RWPE2 (cell line): ENCODE measurements at regions not wholly inside any gene's neighbourhood (a gene's known extent, or its start where the extent isn't known, plus 50 kb on each side); places are given as distances from the start of the nearest gene placed in this dataset.
"Not testable (repeated sequence)": the region's sequence is repeated elsewhere in the genome, so short reads cannot be mapped to it uniquely, and the experiment has no call there.

ENCODE experiments used
- ATAC-seq: fragments of 200-7000 bp; cut with Tn5 transposase; 3 replicates; pipeline ENCODE4 v1.9.1; 2021; ENCODE audit warnings: low read depth
- DNase-seq: peaks from one replicate; pipeline ENCODE4 v3.0.0-alpha.2; 2020; ENCODE audit warnings: low spot score
- H3K27ac ChIP-seq: fragments of 450-650 bp; 2 replicates; pipeline ENCODE4 v1.5.1; 2017; ENCODE audit warnings: mild to moderate bottlenecking; ENCODE audit not compliant: poor library complexity, severe bottlenecking
- H3K27me3 ChIP-seq: fragments of 250-450 bp; sonication (Bioruptor Pico); 2 replicates; pipeline ENCODE4 v1.5.1; 2021; ENCODE audit warnings: mild to moderate bottlenecking, moderate library complexity; ENCODE audit not compliant: insufficient read depth, poor library complexity, severe bottlenecking
- H3K36me3 ChIP-seq: fragments of 250-450 bp; sonication (Bioruptor Pico); 2 replicates; pipeline ENCODE4 v1.5.1; 2020; ENCODE audit warnings: low read depth, mild to moderate bottlenecking, moderate library complexity
- H3K4me1 ChIP-seq: fragments of 250-450 bp; sonication (Bioruptor Pico); 2 replicates; pipeline ENCODE4 v1.5.1; 2021; ENCODE audit warnings: mild to moderate bottlenecking, moderate library complexity; ENCODE audit not compliant: insufficient read depth, poor library complexity, severe bottlenecking
- H3K4me3 ChIP-seq: fragments of 250-450 bp; sonication (Bioruptor Pico); 2 replicates; pipeline ENCODE4 v1.5.1; 2021; ENCODE audit warnings: mild to moderate bottlenecking, moderate library complexity; ENCODE audit not compliant: severe bottlenecking
- H3K9me3 ChIP-seq: fragments of 250-450 bp; sonication (Bioruptor Pico); 2 replicates; pipeline ENCODE4 v1.5.1; 2021; ENCODE audit warnings: mild to moderate bottlenecking, moderate library complexity; ENCODE audit not compliant: severe bottlenecking
- CTCF ChIP-seq: fragments of 450-650 bp; IDR thresholded peaks from one replicate; pipeline ENCODE4 v1.5.1; 2017; ENCODE audit warnings: mild to moderate bottlenecking, moderate library complexity; ENCODE audit not compliant: poor library complexity, severe bottlenecking

- Histone ChIP-seq H3K4me3 (no peak overlapping the region), H3K4me1 (no peaks in the 10 kb centered on the region), H3K27ac (no peak overlapping the region), H3K9me3 (no peaks in the 10 kb centered on the region), H3K27me3 (no peaks in the 10 kb centered on the region), H3K36me3 (no peaks in the 10 kb centered on the region)
- DNase-seq, result no peak
- ATAC-seq, result no peak
- TF ChIP-seq CTCF, result no peak
These were observed 170.8 kb upstream of the DGKB start for GRCh38 chr7:15073301-15073700.

- no peak for ATAC-seq
- no peaks in the 10 kb centered on the region for H3K27me3 ChIP-seq
- DNase-seq, result no peak
- H3K9me3 ChIP-seq, result no peaks in the 10 kb centered on the region
- no peak overlapping the region for H3K4me3 ChIP-seq
- H3K27ac ChIP-seq, result no peak overlapping the region
- no peaks in the 10 kb centered on the region for H3K36me3 ChIP-seq
- TF ChIP-seq CTCF, result no peak
- no peaks in the 10 kb centered on the region for H3K4me1 ChIP-seq
These were observed 165.8 kb upstream of the DGKB start for GRCh38 chr7:15068324-15068723.

GRCh38 chr7:15057272-15057671 is 154.7 kb upstream of the DGKB start:
- Histone ChIP-seq H3K27ac (no peak overlapping the region), H3K36me3 (no peaks in the 10 kb centered on the region), H3K4me3 (no peak overlapping the region), H3K4me1 (no peaks in the 10 kb centered on the region), H3K27me3 (no peaks in the 10 kb centered on the region), H3K9me3 (no peaks in the 10 kb centered on the region)
- ATAC-seq, result no peak
- DNase-seq, result no peak
- no peak for TF ChIP-seq CTCF

- H3K36me3 ChIP-seq, H3K4me3 ChIP-seq, H3K27me3 ChIP-seq, H3K9me3 ChIP-seq, ATAC-seq, DNase-seq, H3K4me1 ChIP-seq, H3K27ac ChIP-seq: not testable (repeated sequence)
These were observed 151.8 kb upstream of the DGKB start for GRCh38 chr7:15054304-15054703.

GRCh38 chr7:15049157-15049556 is 146.6 kb upstream of the DGKB start:
- TF ChIP-seq CTCF, result no peak
- Histone ChIP-seq H3K4me1 (no peaks in the 10 kb centered on the region), H3K27ac (no peak overlapping the region), H3K36me3 (no peaks in the 10 kb centered on the region), H3K4me3 (no peak overlapping the region), H3K9me3 (no peaks in the 10 kb centered on the region), H3K27me3 (no peaks in the 10 kb centered on the region)
- ATAC-seq, result no peak
- no peak for DNase-seq

- no peak overlapping the region for H3K27ac ChIP-seq
- no peak for ATAC-seq
- no peak for DNase-seq
- H3K27me3 ChIP-seq, result no peaks in the 10 kb centered on the region
- H3K4me3 ChIP-seq, result no peak overlapping the region
- no peaks in the 10 kb centered on the region for H3K4me1 ChIP-seq
- no peaks in the 10 kb centered on the region for H3K36me3 ChIP-seq
- no peak for TF ChIP-seq CTCF
- H3K9me3 ChIP-seq, result no peaks in the 10 kb centered on the region
These were observed 144.3 kb upstream of the DGKB start for GRCh38 chr7:15046861-15047260.
